Astrocyte (in vitro differentiated cells and primary cell): ENCODE measurements at regions not wholly inside any gene's neighbourhood (a gene's known extent, or its start where the extent isn't known, plus 50 kb on each side); places are given as distances from the start of the nearest gene placed in this dataset.
"Not testable (repeated sequence)": the region's sequence is repeated elsewhere in the genome, so short reads cannot be mapped to it uniquely, and the experiment has no call there.

ENCODE experiments used
- CTCF ChIP-seq: IDR thresholded peaks from 2 replicates; pipeline ENCODE4 v1.5.1; 2011; ENCODE audit warnings: low read depth, mild to moderate bottlenecking, inconsistent platforms, low read length, moderate library complexity; ENCODE audit not compliant: insufficient read depth
- EZH2 ChIP-seq: IDR thresholded peaks from 2 replicates; pipeline ENCODE4 v1.6.1; 2012; ENCODE audit warnings: mild to moderate bottlenecking, low read length, inconsistent platforms; ENCODE audit not compliant: insufficient read depth

GRCh38 chr6:85838351-85839119, 195.8 kb upstream of the SYNCRIP start:
- not testable (repeated sequence) for TF ChIP-seq EZH2, CTCF
